Activated naive CD4-positive, alpha-beta T cell treated with anti-CD3 and anti-CD28 coated beads, Interleukin-2, amount 50 U/mL, for 72 hours (primary cell): ENCODE measurements at regions not wholly inside any gene's neighbourhood (a gene's known extent, or its start where the extent isn't known, plus 50 kb on each side); places are given as distances from the start of the nearest gene placed in this dataset.
A peak's percentile ranks its signal among the peaks of the same experiment; 100 is the strongest.

ENCODE experiments used
- ATAC-seq, 2 donors: fragments of 150-1000 bp; cut with Tn5 transposase; 2 replicates each; pipeline ENCODE4 v1.10.0; 2021; ENCODE audit warnings: mild to moderate bottlenecking in 2 of 2, moderate library complexity in 2 of 2
- DNase-seq, 2 donors: peaks; one replicate each; pipeline ENCODE4 v3.0.0; 2021 to 2022; ENCODE audit warnings: low spot score in 2 of 2
- H3K27ac Mint-ChIP-seq, 2 donors: one replicate each; pipeline ENCODE4 v1.8.0; 2022; ENCODE audit warnings: mild to moderate bottlenecking in 2 of 2, mixed read lengths in 2 of 2
- H3K36me3 Mint-ChIP-seq, 2 donors: one replicate each; pipeline ENCODE4 v1.8.0; 2022; ENCODE audit warnings: mixed read lengths in 2 of 2
- H3K9me3 Mint-ChIP-seq, 2 donors: one replicate each; pipeline ENCODE4 v1.8.0; 2022; ENCODE audit warnings: mixed read lengths in 2 of 2

DNA sequence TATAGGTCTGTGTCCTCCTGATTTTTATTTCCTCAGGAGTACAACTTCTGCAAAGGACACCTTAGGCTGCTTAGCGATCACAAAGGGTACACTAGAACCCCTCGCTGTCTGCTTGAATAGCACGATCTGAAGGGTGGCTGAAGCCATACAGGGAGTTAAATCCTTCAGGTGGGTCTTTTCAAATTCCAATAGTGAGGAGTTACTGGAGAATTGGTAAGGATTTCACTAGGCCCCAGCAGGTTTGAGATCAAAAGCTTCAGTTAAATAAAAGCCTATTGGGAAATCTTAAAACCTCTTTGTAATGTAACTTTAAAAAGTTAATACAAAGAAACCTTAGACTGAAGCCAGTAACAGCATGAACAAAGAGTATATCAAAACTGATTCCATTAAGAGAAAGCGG lies 613.1 kb downstream of the ZEB2 start:
- ATAC-seq = no peak
- DNase-seq = no peak
- Mint-ChIP-seq H3K36me3 (no peaks in the 10 kb centered on the region), H3K9me3 (no peaks in the 10 kb centered on the region), H3K27ac (no peak overlapping the region)

DNA sequence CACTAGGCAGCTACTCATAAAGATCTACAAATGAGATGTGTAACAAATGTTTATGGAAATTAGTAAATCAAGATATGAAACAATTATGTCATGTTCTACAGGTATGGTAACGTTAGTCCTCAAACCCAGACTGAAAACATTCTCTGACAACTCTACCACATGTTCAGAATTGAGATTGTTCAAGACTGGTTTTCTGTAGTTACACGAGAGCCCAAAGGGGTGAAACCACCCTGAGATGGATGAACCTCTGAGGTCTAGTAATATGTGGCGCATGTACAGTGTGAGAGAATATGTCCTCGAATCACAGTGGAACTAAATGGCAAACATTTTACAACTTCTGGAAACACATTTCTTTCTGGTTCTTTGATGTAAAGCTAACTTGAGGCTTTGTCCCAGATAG lies 614.3 kb downstream of the ZEB2 start:
- ATAC-seq = peak in 1 of 2 donors; percentile 61
- Mint-ChIP-seq H3K27ac (no peak overlapping the region), H3K9me3 (no peaks in the 10 kb centered on the region), H3K36me3 (no peaks in the 10 kb centered on the region)
- DNase-seq = no peak

DNA sequence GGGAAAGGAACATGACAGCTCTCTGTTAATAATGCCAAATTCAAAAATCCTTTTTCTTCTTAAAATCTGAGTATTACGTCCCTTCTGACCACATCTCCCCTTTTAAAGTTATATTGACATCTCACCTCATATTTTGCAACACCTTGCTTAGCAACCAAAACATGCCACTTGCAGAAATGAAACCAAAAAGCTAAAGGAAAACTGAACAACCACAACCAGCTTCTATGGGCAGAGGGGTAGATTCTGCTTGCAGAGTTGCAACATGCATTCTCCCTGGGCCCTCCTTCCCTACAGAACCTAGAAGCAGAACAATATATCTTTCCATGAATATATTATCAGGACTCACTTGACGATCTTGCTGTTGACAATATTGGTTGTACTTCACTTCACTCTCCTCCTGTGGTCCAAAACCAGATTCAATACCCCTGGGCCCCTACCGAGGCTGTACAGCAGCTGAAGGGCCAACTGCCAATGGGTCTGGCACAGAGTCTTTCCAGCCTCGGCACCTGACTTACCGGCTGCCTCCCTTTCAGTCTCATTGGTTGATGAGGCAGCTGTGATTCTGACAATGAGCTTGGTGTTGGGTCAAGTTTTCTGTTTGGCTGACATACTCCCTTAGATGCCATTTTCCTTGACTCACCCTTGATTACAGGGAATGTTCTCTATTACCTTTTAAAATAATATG lies 616.6 kb downstream of the ZEB2 start:
- Mint-ChIP-seq H3K9me3 (no peaks in the 10 kb centered on the region), H3K36me3 (no peaks in the 10 kb centered on the region), H3K27ac (no peak overlapping the region)
- ATAC-seq = no peak
- no peak for DNase-seq

GRCh38 chr2:143901185-143901842 lies 618.6 kb downstream of the ZEB2 start:
- Mint-ChIP-seq H3K9me3 (no peaks in the 10 kb centered on the region), H3K36me3 (no peaks in the 10 kb centered on the region), H3K27ac (no peak overlapping the region)
- DNase-seq (no peak), ATAC-seq (peak; percentile 85 to 87)

DNA sequence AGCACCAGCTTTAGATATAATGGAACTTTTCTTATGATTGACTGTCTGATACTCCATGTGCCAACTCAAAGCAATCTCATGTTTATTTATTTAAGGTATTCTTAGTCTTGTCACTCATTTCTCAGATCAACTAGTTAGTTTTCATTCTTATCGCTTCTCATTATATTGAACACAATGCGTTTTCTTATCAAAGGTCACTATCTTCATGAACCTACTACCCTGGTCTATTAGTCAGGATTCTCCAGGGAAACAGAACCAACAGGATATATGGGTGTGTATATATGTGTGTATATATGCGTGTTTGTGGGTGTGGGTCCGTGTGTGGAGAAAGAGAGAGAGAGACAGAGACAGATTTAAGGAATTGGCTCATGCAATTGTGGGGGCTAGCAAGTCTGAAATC lies 619.9 kb downstream of the ZEB2 start:
- no peaks in the 10 kb centered on the region for H3K9me3 Mint-ChIP-seq
- DNase-seq = no peak
- H3K36me3 Mint-ChIP-seq = no peaks in the 10 kb centered on the region
- ATAC-seq = no peak
- no peak overlapping the region for H3K27ac Mint-ChIP-seq

- no peak overlapping the region for H3K27ac Mint-ChIP-seq
- DNase-seq = no peak
- H3K9me3 Mint-ChIP-seq = no peaks in the 10 kb centered on the region
- ATAC-seq = no peak
- H3K36me3 Mint-ChIP-seq = no peaks in the 10 kb centered on the region
These were observed 626.5 kb downstream of the ZEB2 start for GRCh38 chr2:143893371-143893770.

DNA sequence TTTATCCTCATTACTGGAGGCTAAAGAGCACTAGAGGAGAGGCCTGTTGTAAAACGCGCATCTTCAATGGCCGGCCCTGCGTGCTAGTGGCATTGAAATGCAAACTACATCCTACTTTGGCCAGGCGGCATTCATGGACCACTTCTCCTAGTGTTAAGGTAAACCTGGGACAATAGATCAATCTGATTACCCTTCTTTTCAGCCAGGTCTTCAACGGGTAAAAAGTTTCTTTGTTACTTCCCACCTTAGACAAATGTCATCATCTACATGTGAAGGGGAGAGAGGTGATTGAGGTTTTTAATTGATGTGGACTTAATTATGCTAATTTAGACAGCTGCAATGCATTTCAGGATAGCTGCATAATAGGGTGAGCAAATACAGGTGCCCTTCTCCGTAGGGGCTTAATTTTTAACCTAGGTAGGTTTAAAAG lies 628.0 kb downstream of the ZEB2 start:
- no peak for DNase-seq
- H3K27ac Mint-ChIP-seq = no peak overlapping the region
- no peaks in the 10 kb centered on the region for H3K9me3 Mint-ChIP-seq
- no peaks in the 10 kb centered on the region for H3K36me3 Mint-ChIP-seq
- no peak for ATAC-seq

DNA sequence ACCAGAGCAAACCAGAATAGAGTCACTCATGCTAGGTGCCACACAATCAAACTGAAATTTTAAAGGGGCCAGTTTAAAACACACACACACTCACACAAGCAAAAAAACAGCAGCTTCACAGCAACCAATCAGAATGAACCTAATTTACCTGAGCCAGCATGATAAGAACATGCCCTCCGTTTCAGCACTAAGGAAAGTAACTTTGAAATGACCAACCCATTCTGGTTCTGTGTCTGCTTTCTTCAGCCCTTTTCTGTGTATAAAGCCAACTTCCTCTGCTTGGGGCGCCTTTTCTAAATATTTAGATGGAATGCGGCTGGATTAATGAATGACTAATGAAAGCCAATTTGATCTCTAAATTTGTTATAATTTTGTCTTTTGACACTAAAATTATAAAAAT lies 629.1 kb downstream of the ZEB2 start:
- Mint-ChIP-seq H3K9me3 (no peaks in the 10 kb centered on the region), H3K36me3 (no peaks in the 10 kb centered on the region), H3K27ac (no peak overlapping the region)
- DNase-seq (no peak), ATAC-seq (no peak)

GRCh38 chr2:143889216-143889615 lies 630.7 kb downstream of the ZEB2 start:
- DNase-seq (no peak), ATAC-seq (no peak)
- H3K9me3 Mint-ChIP-seq = no peaks in the 10 kb centered on the region
- H3K27ac Mint-ChIP-seq = no peak overlapping the region
- H3K36me3 Mint-ChIP-seq = no peaks in the 10 kb centered on the region

- DNase-seq (no peak), ATAC-seq (no peak)
- no peaks in the 10 kb centered on the region for H3K9me3 Mint-ChIP-seq
- no peak overlapping the region for H3K27ac Mint-ChIP-seq
- no peaks in the 10 kb centered on the region for H3K36me3 Mint-ChIP-seq
These were observed 634.5 kb downstream of the ZEB2 start for GRCh38 chr2:143885461-143885860.

DNA sequence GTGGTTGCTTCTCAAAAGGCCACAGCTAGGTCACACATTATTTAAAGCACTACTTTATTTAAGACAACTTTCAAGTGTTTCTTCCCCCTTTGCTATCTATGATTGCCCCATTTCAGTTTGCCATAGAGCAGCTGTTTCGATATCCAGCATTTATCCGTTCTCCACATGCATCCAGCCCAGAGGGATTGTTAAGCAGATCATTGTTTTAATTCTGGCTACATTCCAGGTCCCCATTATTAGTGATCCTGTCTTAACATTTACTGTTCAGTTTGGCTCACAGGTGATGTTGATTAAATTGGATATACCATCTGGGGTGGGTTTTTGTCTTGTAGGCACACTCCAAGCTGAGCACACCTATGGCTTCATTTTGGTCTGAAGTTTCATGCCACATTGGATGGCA lies 638.7 kb downstream of the ZEB2 start:
- no peak for DNase-seq
- Mint-ChIP-seq H3K36me3 (no peaks in the 10 kb centered on the region), H3K27ac (no peak overlapping the region), H3K9me3 (no peaks in the 10 kb centered on the region)
- ATAC-seq = no peak

DNA sequence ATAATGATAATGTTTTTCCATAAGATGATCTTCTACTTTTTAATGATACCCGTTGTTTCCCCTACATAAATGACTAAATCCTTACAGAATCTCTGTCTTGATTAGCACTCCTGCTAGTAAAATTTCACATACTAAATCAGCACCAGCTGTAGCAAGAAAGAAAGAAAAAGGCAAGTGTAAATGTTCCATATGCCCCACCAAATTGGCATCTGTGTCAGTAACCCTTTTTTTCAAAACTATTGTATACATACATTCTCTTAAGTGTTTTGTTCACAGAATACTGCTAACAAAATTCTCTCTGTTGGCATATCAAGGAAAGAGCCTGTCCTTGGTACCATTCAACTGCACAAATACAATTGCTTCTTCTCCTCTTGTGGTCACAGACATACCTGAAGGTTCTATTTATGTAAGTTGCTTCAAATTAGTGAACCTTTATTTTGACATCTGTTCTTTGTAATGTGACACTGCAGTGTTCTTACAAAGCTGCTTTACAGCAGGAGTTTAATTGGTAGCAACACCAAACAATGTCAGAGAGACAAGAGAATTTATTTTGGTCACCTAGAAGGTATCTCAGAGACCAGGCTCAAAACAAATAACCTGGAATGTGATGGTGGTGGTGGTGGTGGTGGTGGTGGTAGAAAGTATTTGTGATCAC lies 641.9 kb downstream of the ZEB2 start:
- H3K36me3 Mint-ChIP-seq = peaks cover 0 to 9% of the 10 kb centered on the region in 2 donors
- ATAC-seq (no peak), DNase-seq (no peak)
- H3K9me3 Mint-ChIP-seq = peaks cover 12% of the 10 kb centered on the region in 2 donors
- H3K27ac Mint-ChIP-seq = no peak overlapping the region

GRCh38 chr2:143877056-143877455 lies 642.9 kb downstream of the ZEB2 start:
- Mint-ChIP-seq H3K36me3 (peaks cover 0 to 9% of the 10 kb centered on the region in 2 donors), H3K9me3 (peaks cover 13 to 14% of the 10 kb centered on the region in 2 donors), H3K27ac (no peak overlapping the region)
- no peak for DNase-seq
- no peak for ATAC-seq

- peaks cover 15 to 16% of the 10 kb centered on the region in 2 donors for H3K9me3 Mint-ChIP-seq
- no peak for ATAC-seq
- no peak overlapping the region for H3K27ac Mint-ChIP-seq
- DNase-seq = no peak
- peaks cover 0 to 12% of the 10 kb centered on the region in 2 donors for H3K36me3 Mint-ChIP-seq
These were observed 644.4 kb downstream of the ZEB2 start for GRCh38 chr2:143875295-143876233.

GRCh38 chr2:143873886-143874285 lies 646.0 kb downstream of the ZEB2 start:
- no peak for DNase-seq

DNA sequence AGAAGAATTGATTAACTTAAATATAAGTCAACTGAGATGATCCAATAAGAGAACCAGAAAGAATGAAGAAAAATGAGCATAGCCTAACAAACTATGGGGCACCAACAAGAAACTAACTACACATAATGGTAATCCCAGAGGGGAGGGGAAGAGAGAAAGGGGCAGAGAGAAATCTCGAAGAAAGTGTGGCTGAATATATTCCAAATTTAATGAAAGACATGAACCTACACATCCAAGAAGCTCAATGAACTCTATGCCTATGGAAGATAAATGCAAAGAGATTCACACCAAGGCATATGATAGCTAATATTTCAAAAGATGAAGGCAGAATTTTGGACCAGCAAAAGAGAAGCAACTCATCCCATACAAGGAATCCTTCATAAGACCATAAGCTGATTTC lies 649.2 kb downstream of the ZEB2 start:
- Mint-ChIP-seq H3K9me3 (peaks cover 23 to 24% of the 10 kb centered on the region in 2 donors), H3K36me3 (peaks cover 0 to 20% of the 10 kb centered on the region in 2 donors), H3K27ac (no peak overlapping the region)
- ATAC-seq = no peak
- no peak for DNase-seq

More at GRCh38 chr2:143873886-143874285, 646.0 kb downstream of the ZEB2 start:
- Mint-ChIP-seq H3K9me3 (peaks cover 19 to 23% of the 10 kb centered on the region in 2 donors), H3K27ac (no peak overlapping the region), H3K36me3 (peaks cover 0 to 20% of the 10 kb centered on the region in 2 donors)
- ATAC-seq = no peak

GRCh38 chr2:143856978-143857377 lies 662.9 kb downstream of the ZEB2 start:
- Mint-ChIP-seq H3K27ac (no peak overlapping the region), H3K9me3 (peaks cover 4 to 5% of the 10 kb centered on the region in 2 donors)
- peak in 1 of 2 donors; percentile 22 for ATAC-seq

More at GRCh38 chr2:143856978-143857377, 662.9 kb downstream of the ZEB2 start:
- no peak for DNase-seq
- H3K36me3 Mint-ChIP-seq = peaks cover 6% of the 10 kb centered on the region in 2 donors
